ENCODE measurements at regions not wholly inside any gene's neighbourhood (a gene's known extent, or its start where the extent isn't known, plus 50 kb on each side); places are given as distances from the start of the nearest gene placed in this dataset.

DNA sequence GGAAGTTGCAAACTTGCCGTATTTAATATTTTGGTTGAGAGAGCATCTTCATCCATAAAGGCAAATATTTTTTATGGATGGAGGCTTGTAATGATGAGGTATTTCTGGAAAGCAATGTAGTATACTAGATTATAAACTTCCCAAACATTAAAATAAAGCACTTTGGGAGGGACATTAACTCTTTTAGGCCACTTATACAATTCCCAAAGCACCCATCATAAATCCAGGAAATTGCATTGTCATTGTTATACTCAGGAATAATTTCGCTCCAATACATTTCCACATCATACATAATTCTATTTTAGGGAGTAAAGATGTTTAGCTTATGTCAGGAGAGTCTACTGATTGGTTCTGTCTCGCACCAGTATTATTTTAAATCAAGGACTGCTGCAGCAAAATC lies 212.7 kb upstream of the MKI67 start:
- TF ChIP-seq CTCF (IDR thresholded peaks at IDR 0.05) (no peak), POLR2A (IDR thresholded peaks at IDR 0.05) (no peak)

All from lower leg skin (tissue), 3 donors.